K562 (cell line): ENCODE measurements at regions not wholly inside any gene's neighbourhood (a gene's known extent, or its start where the extent isn't known, plus 50 kb on each side); places are given as distances from the start of the nearest gene placed in this dataset.
A peak's percentile ranks its signal among the peaks of the same experiment; 100 is the strongest.

Experiments used
- KLF1 ChIP-seq: fragments of 450-650 bp; IDR thresholded peaks from 2 replicates; pipeline ENCODE4 v1.6.1; 2016; ENCODE audit warnings: missing genetic modification characterization, missing compliant biosample characterization
- REST ChIP-seq, 2 experiments: fragments of 450-650 bp; formaldehyde crosslinking in 1 of 2; IDR thresholded peaks; 2 replicates each; pipeline versions ENCODE4 v1.4.0 to v1.6.1; 2014 to 2020; ENCODE audit warnings: mild to moderate bottlenecking in 2 of 2, borderline replicate concordance in 1 of 2, low read depth in 1 of 2
- YY1 ChIP-seq, 3 experiments: IDR thresholded peaks; 2 replicates each; pipeline ENCODE4 v1.6.1; 2011; ENCODE audit warnings: low read length in 2 of 3, mild to moderate bottlenecking in 2 of 3, moderate library complexity in 2 of 3, borderline replicate concordance in 1 of 3, control low read depth in 1 of 3, low read depth in 1 of 3; ENCODE audit not compliant: insufficient read depth in 3 of 3, insufficient replicate concordance in 2 of 3, control insufficient read depth in 1 of 3, insufficient read length in 1 of 3; ENCODE audit errors: extremely low read depth in 1 of 3

GRCh38 chrX:109952985-109953905 is 49.7 kb upstream of the TMEM164 start (continued):
- TF ChIP-seq YY1 (IDR thresholded peaks at IDR 0.05; ENCODE audit: borderline replicate concordance in 1 of 3, control insufficient read depth in 1 of 3, extremely low read depth in 1 of 3, insufficient read depth in 3 of 3, insufficient read length in 1 of 3, insufficient replicate concordance in 2 of 3, low read depth in 1 of 3, low read length in 2 of 3) (peak in 1 of 3 experiments; percentile 2), REST (IDR thresholded peaks at IDR 0.05; ENCODE audit: borderline replicate concordance) (peak; percentile 50; the same call in 1 of the 2 replicates), REST (CRISPR knock-in tag; IDR thresholded peaks at IDR 0.05; ENCODE audit: low read depth) (no peak), KLF1 (tag) (no peak)
